Skeletal muscle satellite cell (primary cell): ENCODE measurements at regions not wholly inside any gene's neighbourhood (a gene's known extent, or its start where the extent isn't known, plus 50 kb on each side); places are given as distances from the start of the nearest gene placed in this dataset.

Experiments used
- H3K27me3 ChIP-seq: 2 replicates; pipeline ENCODE4 v1.7.0; 2013; ENCODE audit warnings: low read length; ENCODE audit not compliant: control insufficient read depth, insufficient read depth
- H3K36me3 ChIP-seq: 2 replicates; pipeline ENCODE4 v1.7.0; 2013; ENCODE audit warnings: mild to moderate bottlenecking, control low read depth, low read length; ENCODE audit not compliant: insufficient read depth
- H3K4me1 ChIP-seq: 2 replicates; pipeline ENCODE4 v1.7.0; 2013; ENCODE audit warnings: low read length; ENCODE audit not compliant: control insufficient read depth, insufficient read depth
- H3K4me2 ChIP-seq: 2 replicates; pipeline ENCODE4 v1.7.0; 2013; ENCODE audit warnings: mild to moderate bottlenecking, low read length
- H3K4me3 ChIP-seq: 2 replicates; pipeline ENCODE4 v1.7.0; 2013; ENCODE audit warnings: low read length
- H3K9ac ChIP-seq: 2 replicates; pipeline ENCODE4 v1.7.0; 2013; ENCODE audit warnings: mild to moderate bottlenecking, low read depth, low read length, moderate library complexity
- H3K9me3 ChIP-seq: replicated peaks from 2 replicates; pipeline ENCODE4 v1.7.0; 2013; ENCODE audit warnings: mild to moderate bottlenecking, control low read depth, low read length

DNA sequence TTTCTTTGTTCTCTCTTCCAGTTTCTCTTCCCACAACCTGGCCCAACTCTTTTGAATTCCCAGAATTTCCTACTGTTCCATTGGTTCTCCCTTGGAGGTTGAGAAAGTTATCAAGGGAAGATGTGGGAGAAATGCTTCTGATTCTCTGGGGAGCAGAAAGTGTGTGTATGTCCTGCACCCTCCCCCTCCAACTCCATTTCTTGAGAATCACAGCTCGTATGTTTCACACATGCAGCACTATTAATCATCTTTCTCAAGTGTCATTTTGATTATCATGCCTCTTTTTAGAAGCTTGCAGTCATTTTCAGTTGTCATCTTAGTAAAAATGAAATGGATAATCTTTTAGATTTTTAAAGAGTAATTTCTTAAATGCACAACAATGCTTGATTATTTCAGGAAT lies 296.8 kb upstream of the SLC39A10 start:
- peaks cover 19% of the 10 kb centered on the region for H3K4me1 ChIP-seq
- H3K4me3 ChIP-seq: no peak overlapping the region
- H3K4me2 ChIP-seq: no peak overlapping the region
- no peaks in the 10 kb centered on the region for H3K27me3 ChIP-seq
- peaks cover 6% of the 10 kb centered on the region for H3K9me3 ChIP-seq
- H3K36me3 ChIP-seq: no peaks in the 10 kb centered on the region
- H3K9ac ChIP-seq: no peak overlapping the region

DNA sequence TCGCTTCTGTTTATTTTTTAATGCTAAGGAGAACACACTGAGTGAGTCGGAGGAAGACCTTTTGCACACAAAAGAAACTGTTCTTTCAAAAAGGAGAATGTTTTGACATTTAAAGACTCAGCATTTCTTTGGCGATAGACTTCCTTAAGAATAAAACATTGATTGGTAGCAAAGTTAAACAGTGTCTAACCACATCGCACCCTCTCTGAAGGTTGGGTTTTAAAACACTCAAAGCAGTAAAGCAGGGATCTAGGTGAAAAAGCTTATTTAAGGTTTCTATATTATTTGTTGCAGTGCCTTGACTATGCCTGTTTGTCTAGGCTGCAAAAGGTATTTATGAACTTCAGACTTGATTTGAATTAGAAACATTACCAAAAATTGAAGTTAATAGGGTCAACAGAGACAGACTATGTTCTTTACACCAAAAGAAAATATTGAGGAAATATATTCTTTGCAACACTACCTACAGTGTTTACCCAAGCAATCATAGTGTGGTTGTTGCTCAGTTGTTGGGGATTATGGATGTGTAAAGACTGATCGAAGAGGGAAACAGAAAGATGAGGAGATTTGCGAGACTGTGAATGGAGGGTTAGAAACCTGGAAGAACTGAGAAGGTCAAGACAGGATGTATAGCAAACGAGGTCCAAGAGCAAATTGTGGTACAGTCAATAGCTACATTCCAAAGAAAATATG lies 297.8 kb upstream of the SLC39A10 start:
- Histone ChIP-seq H3K4me2 (no peak overlapping the region), H3K36me3 (no peaks in the 10 kb centered on the region), H3K9ac (no peak overlapping the region), H3K9me3 (no peaks in the 10 kb centered on the region), H3K4me3 (no peak overlapping the region), H3K4me1 (peaks cover 12% of the 10 kb centered on the region), H3K27me3 (no peaks in the 10 kb centered on the region)

DNA sequence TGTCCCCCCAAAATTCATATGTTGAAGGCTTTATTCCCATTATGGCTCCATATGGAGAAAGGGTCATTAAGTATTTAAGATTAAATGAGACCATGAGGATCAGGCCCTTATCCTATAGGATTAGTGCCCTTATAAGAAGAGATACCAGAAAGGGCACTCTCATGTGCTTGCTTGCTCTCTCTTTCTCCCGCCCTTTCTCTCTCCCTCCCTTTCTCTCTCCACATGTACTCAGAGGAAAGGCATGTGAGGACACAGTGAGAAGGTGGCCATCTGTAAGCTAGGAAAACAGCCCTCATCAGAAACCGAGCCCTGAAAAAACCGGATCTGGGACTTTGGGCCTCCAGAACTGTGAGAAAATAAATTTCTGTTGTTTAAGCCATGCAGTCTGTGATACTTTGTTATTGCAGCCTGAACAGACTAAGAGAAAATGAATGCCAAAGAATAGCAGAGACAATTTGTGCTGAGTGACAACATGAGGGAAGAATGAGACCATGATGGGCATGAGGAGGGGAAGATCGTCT lies 300.0 kb upstream of the SLC39A10 start:
- Histone ChIP-seq H3K4me3 (no peak overlapping the region), H3K27me3 (no peaks in the 10 kb centered on the region), H3K9me3 (no peaks in the 10 kb centered on the region), H3K36me3 (no peaks in the 10 kb centered on the region), H3K4me1 (no peaks in the 10 kb centered on the region), H3K9ac (no peak overlapping the region), H3K4me2 (no peak overlapping the region)

DNA sequence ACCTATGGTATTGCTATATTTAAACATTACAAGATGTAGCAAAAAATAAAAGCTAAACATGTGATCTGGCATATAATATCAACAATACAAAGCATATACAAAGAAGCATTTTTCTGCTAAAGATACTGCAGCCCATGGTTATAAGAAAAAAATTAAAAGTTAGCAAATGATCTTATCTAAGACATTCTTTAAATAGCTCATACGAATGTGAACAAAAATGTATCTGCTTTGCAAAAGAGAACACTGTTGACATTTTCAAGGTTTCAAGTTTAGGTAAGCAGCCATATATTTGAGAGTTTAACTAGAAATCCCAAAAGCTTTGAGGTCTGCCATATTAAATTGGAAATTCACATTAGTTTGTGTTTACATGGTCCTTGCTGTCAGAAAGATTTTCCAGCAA lies 301.0 kb upstream of the SLC39A10 start:
- Histone ChIP-seq H3K9me3 (no peaks in the 10 kb centered on the region), H3K36me3 (no peaks in the 10 kb centered on the region), H3K4me1 (no peaks in the 10 kb centered on the region), H3K27me3 (no peaks in the 10 kb centered on the region), H3K4me2 (no peak overlapping the region), H3K9ac (no peak overlapping the region), H3K4me3 (no peak overlapping the region)

DNA sequence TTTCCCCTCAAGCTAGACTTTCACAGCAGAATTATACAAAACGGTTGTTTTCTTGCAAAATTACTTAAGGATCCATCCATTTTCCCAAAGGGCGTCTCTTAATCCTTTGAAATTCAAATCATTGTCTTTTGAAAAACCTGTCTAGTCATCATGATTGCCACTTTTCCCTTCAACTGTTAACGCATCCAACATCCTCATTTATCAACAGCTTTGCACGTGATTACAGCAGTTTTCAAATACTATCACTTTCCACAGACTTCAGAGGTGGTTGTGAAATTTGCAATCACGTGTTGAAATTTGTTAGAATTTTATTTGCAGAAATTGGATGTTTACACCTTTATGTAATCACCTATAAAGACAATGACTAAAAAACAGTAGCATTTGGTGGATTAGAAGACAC lies 304.4 kb upstream of the SLC39A10 start:
- Histone ChIP-seq H3K4me2 (no peak overlapping the region), H3K4me1 (no peaks in the 10 kb centered on the region), H3K36me3 (no peaks in the 10 kb centered on the region), H3K27me3 (no peaks in the 10 kb centered on the region), H3K4me3 (no peak overlapping the region), H3K9me3 (no peaks in the 10 kb centered on the region), H3K9ac (no peak overlapping the region)

DNA sequence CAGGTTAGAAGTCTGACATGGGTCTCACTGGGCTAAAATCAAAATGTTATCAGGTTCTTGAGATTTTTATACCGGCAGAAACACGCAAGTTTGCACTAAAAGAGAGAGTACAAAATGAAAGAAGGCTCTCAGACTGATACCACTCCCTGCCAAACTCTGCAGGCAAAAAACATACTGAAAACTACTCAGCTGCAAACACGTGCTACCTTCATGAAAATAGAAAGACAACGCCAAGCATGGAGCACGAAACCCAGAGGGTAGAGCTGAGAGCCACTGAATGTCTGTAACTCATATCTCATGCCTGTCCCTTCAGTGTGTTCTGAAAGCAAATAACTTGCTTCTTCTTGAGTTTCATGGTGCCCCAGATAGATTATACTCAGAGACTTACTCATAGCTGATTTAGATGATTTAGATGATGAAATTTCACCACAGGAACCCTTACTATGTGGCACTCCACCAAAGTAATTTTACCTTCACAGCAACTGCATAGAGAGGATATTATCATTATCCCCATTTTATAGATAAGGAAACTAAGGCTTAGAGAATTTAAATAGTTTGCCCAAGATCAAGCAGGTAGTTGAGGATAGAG lies 313.0 kb upstream of the SLC39A10 start:
- H3K4me3 ChIP-seq: no peak overlapping the region
- peak overlapping the region; percentile 37 for H3K4me2 ChIP-seq
- H3K9me3 ChIP-seq: no peaks in the 10 kb centered on the region
- H3K36me3 ChIP-seq: no peaks in the 10 kb centered on the region
- no peaks in the 10 kb centered on the region for H3K27me3 ChIP-seq
- H3K4me1 ChIP-seq: peaks cover 6% of the 10 kb centered on the region
- H3K9ac ChIP-seq: no peak overlapping the region

DNA sequence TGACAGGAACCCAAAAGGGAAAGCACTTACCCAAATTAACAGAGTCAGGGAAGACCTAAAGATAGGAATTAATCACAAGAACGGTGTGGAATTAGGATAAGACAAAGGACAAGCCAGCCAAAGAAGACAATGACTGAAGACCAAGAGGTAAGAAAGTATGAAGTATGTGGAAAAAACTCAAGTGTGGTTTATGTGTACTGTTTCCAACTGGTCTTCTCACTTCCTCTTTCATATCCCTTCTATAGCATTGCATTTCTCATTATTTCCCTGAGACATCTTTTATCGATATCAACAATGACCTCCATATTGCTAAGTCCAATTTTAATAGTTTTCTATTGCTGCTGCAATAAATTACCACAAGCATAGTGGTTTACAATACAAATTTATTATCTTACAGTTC lies 313.5 kb upstream of the SLC39A10 start:
- H3K4me2 ChIP-seq: peak overlapping the region; percentile 37
- H3K9me3 ChIP-seq: no peaks in the 10 kb centered on the region
- no peaks in the 10 kb centered on the region for H3K27me3 ChIP-seq
- H3K9ac ChIP-seq: no peak overlapping the region
- peaks cover 6% of the 10 kb centered on the region for H3K4me1 ChIP-seq
- H3K36me3 ChIP-seq: no peaks in the 10 kb centered on the region
- H3K4me3 ChIP-seq: no peak overlapping the region

DNA sequence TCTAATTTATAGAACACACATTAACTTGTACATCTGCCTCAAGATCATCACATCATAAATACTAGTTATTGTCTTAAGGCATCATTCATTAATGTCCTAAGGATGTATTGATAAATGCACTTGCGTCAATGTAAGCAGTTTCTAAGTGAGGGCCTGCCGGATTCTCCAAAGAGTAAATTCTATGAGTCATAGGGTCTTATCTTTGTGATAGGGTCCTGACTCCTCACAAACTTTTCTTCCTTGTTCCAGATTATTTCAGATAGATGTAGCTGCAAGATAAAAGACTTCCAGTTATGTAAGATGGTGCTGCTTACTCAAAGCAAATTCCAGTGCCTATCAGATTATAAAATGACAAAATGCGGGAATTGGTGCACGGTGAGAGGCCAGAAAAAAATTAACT lies 315.0 kb upstream of the SLC39A10 start:
- no peaks in the 10 kb centered on the region for H3K36me3 ChIP-seq
- no peaks in the 10 kb centered on the region for H3K9me3 ChIP-seq
- no peak overlapping the region for H3K4me2 ChIP-seq
- no peaks in the 10 kb centered on the region for H3K27me3 ChIP-seq
- H3K4me3 ChIP-seq: no peak overlapping the region
- peaks cover 6% of the 10 kb centered on the region for H3K4me1 ChIP-seq
- H3K9ac ChIP-seq: no peak overlapping the region

DNA sequence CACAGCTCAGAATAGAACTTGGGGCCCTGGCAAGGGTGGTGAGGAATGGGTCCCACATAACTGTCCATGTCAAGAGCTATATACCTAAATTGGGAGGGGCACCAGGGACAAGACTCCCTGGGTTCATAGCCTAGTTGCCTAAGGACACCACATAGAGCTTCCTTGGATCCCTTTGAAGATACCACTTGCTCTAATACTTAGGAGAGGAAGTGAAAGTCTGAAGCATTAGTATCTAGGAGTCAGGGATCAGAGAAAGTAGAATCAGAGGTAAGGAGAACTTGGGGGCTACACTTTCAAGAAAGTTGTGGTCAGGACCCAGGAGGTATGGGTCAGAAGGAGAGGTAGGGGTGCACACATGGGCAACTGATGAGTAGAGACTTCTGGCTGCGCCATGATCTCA lies 318.2 kb upstream of the SLC39A10 start:
- H3K9ac ChIP-seq: no peak overlapping the region
- no peak overlapping the region for H3K4me2 ChIP-seq
- peaks cover 3% of the 10 kb centered on the region for H3K4me1 ChIP-seq
- no peak overlapping the region for H3K4me3 ChIP-seq
- H3K36me3 ChIP-seq: no peaks in the 10 kb centered on the region
- H3K9me3 ChIP-seq: no peaks in the 10 kb centered on the region
- no peaks in the 10 kb centered on the region for H3K27me3 ChIP-seq

DNA sequence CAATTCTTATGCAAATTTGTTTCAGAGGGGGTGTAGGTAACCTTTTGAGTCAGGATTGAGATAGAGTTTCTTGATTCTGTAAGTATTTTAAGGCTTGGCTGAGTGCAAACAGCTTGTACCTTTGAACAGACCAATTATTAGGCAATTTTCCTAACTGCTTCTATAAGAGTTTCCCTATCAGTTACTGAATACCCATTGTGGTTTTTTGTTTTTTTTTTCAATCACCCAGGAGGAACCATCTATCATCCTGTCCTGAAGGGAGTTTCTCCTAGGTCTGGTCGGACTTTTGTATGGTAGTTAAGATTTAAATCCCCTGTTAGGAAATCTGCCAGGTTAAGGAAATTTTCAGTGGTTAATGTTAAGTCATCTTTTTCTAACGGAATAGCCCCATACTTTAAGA lies 319.4 kb upstream of the SLC39A10 start:
- Histone ChIP-seq H3K4me3 (no peak overlapping the region), H3K36me3 (no peaks in the 10 kb centered on the region), H3K4me2 (no peak overlapping the region), H3K27me3 (no peaks in the 10 kb centered on the region), H3K4me1 (no peaks in the 10 kb centered on the region), H3K9me3 (no peaks in the 10 kb centered on the region), H3K9ac (no peak overlapping the region)

DNA sequence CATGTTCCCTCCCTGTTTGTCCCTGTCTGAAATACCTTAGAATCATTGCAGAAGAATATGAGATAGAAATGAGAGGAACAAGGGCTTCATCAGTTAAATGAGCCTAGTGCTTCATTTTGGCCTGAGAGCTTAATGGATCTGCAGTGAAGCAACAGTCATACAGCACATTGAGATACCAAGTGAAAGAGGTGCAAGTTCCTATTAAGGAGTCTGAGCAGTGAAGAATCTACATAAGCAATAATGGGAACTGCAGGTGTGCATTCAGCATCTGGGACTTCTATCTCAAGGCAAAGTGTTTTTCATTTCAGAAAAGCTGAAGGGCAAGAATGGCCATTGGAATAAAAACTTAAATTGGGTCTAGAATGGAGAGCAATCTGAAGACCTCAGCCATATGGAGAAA lies 323.2 kb upstream of the SLC39A10 start:
- no peak overlapping the region for H3K9ac ChIP-seq
- H3K9me3 ChIP-seq: no peaks in the 10 kb centered on the region
- no peak overlapping the region for H3K4me3 ChIP-seq
- H3K4me2 ChIP-seq: no peak overlapping the region
- H3K27me3 ChIP-seq: no peaks in the 10 kb centered on the region
- no peaks in the 10 kb centered on the region for H3K36me3 ChIP-seq
- H3K4me1 ChIP-seq: no peaks in the 10 kb centered on the region

DNA sequence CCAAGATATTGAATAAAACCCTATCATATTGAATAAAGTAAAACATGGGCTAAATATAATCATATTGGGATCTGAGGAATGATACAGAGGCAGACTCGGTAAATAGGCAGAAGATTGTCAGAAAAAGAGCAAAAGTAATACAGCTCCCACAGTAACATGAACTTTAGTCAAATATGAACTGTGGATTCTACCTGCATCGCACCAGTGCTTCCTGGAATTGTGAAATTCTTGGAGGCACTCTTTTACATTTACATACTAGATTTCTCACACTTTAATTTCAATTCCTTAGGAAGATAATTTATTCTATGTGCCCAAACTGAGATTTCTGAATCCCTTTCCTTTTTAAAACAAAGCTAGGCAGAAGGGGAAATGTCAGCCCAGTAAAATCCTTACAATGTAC lies 325.1 kb upstream of the SLC39A10 start:
- no peaks in the 10 kb centered on the region for H3K4me1 ChIP-seq

More for the DNA sequence above, 325.1 kb upstream of the SLC39A10 start:
- Histone ChIP-seq H3K4me2 (no peak overlapping the region), H3K4me3 (no peak overlapping the region), H3K27me3 (no peaks in the 10 kb centered on the region), H3K9ac (no peak overlapping the region), H3K36me3 (no peaks in the 10 kb centered on the region), H3K9me3 (no peaks in the 10 kb centered on the region)
